Vagina (tissue), 2 donors: ENCODE measurements at regions not wholly inside any gene's neighbourhood (a gene's known extent, or its start where the extent isn't known, plus 50 kb on each side); places are given as distances from the start of the nearest gene placed in this dataset.

Source experiments
- POLR2A ChIP-seq, 2 donors: fragments of 450-650 bp; IDR thresholded peaks; one replicate each; pipeline ENCODE4 v1.6.1; 2017; ENCODE audit warnings: antibody characterized with exemption in 2 of 2, mild to moderate bottlenecking in 2 of 2, moderate library complexity in 2 of 2
- POLR2AphosphoS5 ChIP-seq, 2 donors: sonication (generic); formaldehyde crosslinking; IDR thresholded peaks; one replicate each; pipeline ENCODE4 v1.9.0; 2017; ENCODE audit warnings: antibody characterized with exemption in 2 of 2, mild to moderate bottlenecking in 2 of 2, low read depth in 1 of 2; ENCODE audit not compliant: insufficient read depth in 1 of 2
- TF ChIP-seq, protein P1 (sequence below), 3 experiments: fragments of 450-650 bp in 2 of 3; fragments of 200-600 bp in 1 of 3; sonication (generic) in 1 of 3; IDR thresholded peaks; one replicate each; pipeline ENCODE4 v1.5.1; 2017 to 2019; ENCODE audit warnings: antibody characterized with exemption in 3 of 3, mild to moderate bottlenecking in 2 of 3, moderate library complexity in 2 of 3

DNA sequence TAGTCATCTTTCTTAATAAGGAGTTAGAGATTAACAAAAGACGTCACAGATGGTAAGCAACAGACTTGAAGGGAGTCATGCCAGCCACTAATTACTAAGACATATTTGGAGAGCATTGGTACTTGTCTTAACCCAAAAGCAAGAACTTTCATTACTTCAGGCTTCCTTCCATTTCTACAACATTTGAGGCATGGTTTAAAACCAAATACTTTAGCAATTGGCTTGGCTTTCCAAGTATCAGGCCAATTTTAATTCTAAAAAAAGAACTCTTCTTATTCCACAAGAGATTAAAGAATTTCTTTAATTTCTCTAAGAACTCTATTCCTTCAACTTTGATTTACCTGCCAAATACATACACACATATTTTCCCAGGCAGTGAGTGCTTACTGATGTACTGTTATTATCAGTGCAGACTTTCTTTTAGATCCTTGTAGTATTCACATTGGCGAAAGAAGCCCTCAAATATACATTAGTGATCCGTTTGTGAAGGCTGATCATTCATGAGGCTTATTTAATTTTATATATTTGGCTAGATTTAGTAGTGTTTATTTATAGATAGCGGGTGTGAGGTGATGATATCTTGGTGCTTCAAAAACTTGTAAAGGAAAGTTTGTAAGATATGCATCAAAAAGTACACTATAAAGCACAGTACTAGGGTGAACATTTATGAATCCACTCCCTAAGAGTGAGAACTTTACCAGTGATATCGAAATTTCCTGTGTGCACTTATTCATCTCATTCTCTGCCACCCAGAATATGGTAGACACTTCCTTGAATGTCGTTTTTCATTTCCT, 229.2 kb downstream of the MFSD1 start:
- TF ChIP-seq, protein P1, sequence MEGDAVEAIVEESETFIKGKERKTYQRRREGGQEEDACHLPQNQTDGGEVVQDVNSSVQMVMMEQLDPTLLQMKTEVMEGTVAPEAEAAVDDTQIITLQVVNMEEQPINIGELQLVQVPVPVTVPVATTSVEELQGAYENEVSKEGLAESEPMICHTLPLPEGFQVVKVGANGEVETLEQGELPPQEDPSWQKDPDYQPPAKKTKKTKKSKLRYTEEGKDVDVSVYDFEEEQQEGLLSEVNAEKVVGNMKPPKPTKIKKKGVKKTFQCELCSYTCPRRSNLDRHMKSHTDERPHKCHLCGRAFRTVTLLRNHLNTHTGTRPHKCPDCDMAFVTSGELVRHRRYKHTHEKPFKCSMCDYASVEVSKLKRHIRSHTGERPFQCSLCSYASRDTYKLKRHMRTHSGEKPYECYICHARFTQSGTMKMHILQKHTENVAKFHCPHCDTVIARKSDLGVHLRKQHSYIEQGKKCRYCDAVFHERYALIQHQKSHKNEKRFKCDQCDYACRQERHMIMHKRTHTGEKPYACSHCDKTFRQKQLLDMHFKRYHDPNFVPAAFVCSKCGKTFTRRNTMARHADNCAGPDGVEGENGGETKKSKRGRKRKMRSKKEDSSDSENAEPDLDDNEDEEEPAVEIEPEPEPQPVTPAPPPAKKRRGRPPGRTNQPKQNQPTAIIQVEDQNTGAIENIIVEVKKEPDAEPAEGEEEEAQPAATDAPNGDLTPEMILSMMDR (IDR thresholded peaks at IDR 0.05), result no peak
- TF ChIP-seq POLR2AphosphoS5 (IDR thresholded peaks at IDR 0.05; ENCODE audit: insufficient read depth in 1 of 2, low read depth in 1 of 2), result no peak
- TF ChIP-seq POLR2A (IDR thresholded peaks at IDR 0.05), result no peak
